Right ventricle myocardium inferior (tissue), 1 donor: ENCODE measurements at regions not wholly inside any gene's neighbourhood (a gene's known extent, or its start where the extent isn't known, plus 50 kb on each side); places are given as distances from the start of the nearest gene placed in this dataset.
"Not testable (repeated sequence)": the region's sequence is repeated elsewhere in the genome, so short reads cannot be mapped to it uniquely, and the experiment has no call there.

Experiments used
- ATAC-seq: fragments of 200-7000 bp; cut with Tn5 transposase; one replicate; pipeline ENCODE4 v1.9.1; 2020; ENCODE audit warnings: mild to moderate bottlenecking, moderate library complexity
- DNase-seq: peaks from one replicate; pipeline ENCODE4 v3.0.0; 2021; ENCODE audit errors: missing footprints
- intact Hi-C: fragments of 100-400 bp; cut with DNase I; formaldehyde crosslinking; loops from one replicate; pipeline ENCODE4 v1.11.0; 2022
- donor health status: DM: no; HTN: yes; CAD: no; lungs with severe emphysema.

DNA sequence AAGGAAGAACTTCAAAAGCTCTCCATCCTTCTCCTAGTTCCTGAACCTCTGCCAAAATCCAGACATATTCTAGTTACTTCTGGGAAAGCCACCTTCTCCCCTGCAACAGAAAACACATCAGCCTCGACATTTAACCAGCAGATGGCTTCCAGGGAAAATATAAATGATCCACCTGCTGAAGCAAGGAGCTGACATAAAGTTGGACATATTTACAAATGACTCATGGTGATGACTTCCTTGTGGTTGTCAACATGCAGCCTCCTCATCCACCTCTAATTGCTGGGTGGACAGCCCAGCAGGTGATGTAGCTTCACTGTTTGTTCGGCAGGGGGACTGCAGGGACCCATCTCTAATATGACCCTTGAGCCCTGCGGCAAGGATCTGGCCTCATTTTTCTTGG lies 266.0 kb downstream of the C7orf25 start:
- DNase-seq (no peak), ATAC-seq (no peak)
- intact Hi-C loops = no loop called here

DNA sequence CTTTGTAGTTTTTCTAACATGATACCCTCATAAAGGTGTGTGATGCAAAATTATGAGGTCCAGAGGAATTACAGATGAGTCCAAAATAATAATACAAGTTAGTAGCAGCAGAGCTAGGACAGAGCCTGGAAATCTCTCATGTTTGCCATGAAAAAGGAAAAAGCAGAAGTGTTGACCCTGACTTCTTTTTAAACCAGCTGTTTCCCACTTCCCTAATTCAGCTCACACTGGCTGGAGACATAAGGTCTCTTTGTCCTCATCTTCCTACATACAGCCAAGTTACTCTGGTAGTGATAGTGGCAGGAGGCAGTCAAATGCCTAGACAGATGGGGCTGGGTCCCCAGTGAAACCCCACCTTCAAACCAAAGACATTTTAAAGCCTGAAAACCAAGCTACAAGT lies 269.2 kb downstream of the C7orf25 start:
- DNase-seq (no peak), ATAC-seq (no peak)
- intact Hi-C loops = no loop called here

DNA sequence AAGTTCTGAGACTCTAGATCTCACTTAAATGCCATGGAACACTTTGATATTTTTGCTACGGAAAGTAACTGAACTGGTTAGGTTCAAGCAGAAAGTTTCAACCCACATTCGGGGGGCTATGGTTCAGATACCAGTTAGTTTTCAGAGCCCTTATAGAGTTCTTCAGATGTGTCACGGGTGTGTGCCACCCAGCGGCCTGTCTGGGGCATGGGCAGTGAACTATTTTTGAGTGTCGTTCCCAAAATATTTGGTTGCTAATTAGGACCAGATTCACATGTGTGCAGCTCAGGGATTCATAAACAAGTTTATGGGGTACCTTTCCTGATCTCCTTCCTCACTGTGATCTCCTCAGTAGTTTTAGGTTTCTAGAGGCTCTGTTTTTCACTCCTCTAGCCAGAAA lies 271.9 kb downstream of the C7orf25 start:
- intact Hi-C loops = no loop called here
- no peak for DNase-seq
- ATAC-seq = no peak

DNA sequence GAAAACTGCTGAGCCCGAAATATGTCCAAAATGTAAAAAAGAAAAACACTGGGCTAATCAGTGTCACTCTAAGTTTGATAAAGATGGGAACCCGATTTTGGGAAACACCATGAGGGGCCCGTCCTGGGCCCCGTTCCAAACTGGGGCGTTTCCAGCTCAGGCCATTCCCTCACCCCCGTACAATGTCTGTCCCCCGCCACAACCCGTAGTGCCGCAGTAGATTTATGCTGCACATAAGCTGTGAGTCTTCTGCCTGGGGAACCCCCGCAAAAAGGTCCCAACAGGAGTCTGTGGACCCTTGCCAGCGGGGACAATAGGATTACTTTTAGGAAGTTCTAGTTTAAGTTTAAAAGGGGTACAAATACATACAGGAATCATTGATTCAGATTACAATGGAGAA lies 275.5 kb downstream of the C7orf25 start:
- DNase-seq, intact Hi-C loops, ATAC-seq: not testable (repeated sequence)

DNA sequence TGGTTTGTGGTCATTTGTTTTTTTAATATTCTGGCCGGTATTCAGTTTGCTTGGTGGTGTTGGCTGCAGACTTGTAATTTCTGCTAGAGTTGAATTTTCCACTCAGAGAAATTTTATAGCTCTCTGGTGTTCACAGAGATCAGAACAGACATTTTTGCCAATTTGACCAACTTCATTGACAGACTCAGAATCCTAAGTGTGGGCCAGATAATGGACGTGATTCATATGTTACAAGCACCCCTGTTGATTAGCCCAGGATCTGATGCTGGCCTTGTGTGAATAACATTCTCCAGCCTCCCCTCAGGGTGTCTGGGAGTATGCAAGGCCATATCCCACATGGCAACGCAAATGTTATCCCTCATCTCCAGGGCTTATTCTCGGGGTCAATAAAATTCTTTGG lies 283.8 kb downstream of the C7orf25 start:
- no peak for ATAC-seq
- intact Hi-C loops = no loop called here
- DNase-seq = no peak

DNA sequence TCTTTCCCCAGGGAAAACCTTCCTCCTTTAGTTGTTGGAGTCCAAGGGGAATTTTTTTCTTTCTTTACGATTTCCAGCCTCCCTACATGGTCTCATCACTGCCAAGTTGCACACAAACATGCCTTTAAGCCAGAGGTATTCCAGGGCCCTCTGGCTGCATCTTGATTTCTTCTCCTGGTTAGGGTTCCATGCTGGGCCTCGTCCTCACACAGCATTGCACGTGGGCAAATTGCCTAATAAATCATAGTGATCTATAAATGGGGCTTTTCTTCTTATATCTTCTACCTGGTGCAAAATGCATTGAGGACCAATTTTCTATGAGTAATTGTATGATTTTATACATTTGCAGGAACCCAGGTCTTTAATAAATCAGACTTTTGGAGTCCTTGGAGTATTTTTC lies 284.2 kb downstream of the C7orf25 start:
- no peak for DNase-seq
- intact Hi-C loops = no loop called here
- no peak for ATAC-seq

DNA sequence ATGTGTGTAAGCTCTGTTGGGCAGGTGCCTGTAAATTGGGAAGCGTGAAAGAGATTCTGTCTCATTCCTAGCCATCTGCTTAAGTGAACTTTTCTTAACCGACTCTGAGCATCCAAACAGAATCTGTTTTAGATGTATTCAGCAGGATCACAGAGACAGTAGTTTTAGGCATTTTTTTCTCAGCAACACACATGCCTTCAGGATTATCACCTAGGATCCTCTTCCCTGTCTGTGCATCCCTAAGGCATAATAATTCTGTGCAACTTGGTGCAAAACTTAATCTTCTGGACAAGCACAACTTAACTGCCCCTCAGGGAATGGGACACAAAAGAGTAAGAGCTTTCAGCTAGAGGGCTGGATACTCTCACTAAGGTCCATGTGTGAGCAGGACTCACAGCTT lies 284.8 kb downstream of the C7orf25 start:
- ATAC-seq = no peak
- no peak for DNase-seq
- intact Hi-C loops = no loop called here

DNA sequence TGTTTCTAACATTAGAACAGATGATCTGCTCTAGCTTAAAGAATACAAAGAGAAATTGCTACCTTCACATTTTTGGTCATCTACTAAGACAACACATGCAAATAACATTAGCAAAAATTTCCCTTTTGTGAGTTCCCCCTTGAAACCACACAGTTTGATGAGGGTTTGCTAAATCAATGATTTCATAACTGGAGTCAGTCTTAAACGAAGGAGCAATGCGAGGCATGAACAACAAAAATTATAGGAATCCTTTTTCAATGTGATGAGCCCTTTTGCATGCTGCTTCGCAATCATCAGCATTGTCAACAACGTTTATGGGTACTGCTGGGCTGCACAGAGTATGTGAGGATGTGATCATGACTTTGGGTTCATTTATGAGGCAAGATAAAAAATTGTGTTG lies 286.4 kb downstream of the C7orf25 start:
- ATAC-seq (no peak), DNase-seq (no peak)
- intact Hi-C loops = no loop called here

DNA sequence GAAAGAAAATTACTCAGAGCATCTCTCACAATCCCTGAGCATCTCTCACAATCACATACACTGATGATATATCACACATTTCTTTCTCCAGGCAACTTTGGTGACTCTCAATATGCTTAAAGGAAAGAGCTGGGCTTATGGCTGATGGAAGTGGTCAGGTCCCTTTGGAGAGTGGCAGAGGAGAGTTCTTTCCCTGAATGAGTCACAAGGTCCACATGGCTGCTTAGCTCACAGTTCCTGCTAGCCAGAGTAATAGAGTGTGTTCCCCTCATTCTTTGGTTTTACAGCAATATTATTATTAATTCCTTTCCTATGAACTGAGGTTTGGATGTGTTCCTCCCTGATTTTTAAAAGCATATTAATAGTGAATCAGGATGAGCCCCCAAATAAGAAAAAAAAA lies 287.4 kb downstream of the C7orf25 start:
- intact Hi-C loops = no loop called here
- ATAC-seq (no peak), DNase-seq (no peak)

DNA sequence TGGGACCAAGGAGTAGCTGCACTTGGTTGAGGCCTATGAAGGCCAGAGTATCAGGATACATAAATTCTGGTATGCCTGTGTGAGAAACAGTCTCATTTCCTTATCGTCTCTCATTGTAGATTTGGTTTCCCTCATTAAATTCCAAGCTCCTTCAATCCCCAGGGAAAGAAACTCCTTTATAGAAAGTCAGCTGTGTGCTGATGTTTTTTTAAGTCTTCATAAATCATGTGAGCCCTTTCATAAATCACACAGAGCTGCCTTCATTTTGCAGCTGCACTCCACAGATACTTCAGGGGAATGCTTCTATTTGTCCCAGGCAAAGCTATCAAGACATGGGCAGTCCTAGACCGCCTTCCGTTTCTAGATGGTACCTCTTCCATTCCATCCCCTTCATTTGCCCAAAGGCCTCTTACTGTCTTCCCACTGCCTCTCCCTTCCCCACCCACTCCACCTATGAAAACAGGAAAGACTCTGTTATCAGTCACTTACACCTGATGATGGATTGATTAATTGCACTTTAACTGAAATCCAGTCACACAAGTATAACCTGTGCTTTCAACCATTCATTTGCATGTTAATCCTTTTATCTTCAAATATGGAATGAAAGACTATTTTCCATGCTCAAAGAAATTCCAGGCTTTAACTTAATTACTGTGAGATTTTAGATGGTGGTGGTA lies 290.2 kb downstream of the C7orf25 start:
- intact Hi-C loops = no loop called here
- no peak for DNase-seq
- no peak for ATAC-seq

DNA sequence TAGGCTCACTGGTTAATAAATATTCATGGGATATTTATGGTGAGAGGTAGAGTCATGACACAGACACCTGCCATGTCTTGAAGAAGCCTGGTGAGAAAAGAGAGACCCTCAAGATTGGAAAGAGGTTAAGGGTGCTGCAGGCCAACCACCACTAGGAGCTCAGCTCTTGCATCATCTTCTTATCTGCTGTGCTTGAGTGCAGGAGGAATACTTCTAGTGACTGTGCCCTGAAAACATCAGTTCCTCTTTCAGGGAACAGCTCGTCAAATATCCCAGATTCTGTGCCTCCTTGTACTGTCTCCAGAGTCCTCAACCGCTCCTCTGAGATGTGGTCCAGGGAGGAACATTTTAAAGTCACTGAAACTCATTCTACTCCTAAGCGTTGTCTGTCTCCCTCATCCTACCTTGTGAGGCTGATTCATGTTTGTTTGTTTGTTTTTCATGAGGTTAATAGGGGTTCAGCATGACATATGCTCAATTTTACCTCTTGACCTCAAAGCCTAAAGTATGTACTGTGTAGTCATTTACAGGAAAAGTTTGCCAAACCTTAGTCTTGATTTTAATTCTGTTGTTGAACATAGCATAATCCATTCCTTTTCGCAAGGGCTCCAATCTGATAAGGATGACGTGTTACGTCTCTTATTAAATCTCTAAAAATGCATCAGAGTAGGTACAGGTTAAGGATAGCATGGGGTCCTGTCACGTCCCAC lies 293.1 kb downstream of the C7orf25 start:
- no peak for DNase-seq
- ATAC-seq = no peak
- intact Hi-C loops = no loop called here

DNA sequence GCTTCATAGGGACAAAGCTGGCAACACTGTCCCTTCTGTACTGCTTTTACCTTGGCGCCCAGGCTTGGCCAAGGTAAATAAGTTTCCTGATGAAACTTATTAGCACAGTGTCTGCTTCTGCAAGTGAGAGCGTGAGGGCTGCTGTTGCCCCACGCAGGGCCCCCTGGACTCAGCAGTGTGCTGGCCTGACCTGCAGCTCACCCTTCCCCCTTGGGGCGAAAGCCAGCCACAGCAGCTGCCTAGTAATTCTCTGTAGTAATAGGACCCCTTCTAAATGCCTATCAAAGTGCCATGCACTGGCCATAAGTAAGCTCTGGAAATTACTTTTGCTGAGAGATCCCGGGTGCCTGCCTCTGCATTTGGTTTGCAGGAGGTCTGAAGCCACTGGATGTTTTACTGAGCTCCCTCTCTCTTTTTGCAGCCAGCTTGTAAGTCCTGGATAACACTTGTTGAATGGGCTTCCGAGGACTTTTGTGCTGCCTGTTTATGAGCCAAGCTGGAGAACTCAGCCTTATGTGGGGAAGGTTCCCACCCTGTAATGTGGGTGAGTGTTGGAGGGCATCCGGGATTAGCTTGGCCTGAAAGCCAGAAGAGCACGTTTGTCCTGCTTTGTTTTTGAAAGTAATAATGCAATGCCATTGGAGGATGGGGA lies 293.9 kb downstream of the C7orf25 start:
- peak; percentile 49 for DNase-seq
- intact Hi-C loops = no loop called here
- ATAC-seq = no peak

DNA sequence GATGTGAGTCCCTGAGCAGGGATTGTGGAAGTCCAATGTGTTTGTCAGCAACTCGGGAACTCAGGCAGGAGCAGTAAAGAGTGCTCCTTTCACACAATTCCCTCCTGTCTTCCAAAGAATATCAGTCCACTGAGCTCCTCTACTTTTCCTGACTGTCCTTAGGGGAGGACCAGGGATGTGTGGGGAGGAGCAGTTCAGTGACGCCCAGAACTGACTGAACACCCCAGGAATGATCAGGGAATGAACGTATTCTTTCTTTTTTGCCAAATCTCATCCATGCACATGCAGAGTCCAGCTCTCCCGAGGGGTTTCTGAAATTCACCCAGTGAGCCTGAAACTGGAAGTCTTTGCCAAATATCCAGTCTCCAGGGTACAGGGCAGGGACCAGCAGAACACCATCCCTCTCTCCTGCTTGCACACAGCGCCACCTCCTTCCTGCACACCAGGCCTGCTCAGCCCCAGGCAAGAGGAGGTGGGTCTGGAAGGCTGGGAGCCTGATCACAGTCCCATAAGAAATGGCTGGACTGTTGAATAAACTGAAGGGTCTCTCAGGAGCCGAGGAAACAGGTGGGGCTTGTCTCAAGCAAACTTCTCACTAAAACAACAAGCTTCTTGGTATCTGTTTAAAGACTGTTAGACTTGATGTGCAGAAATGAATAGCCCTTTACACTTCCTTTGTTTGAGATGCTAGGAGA lies 294.7 kb downstream of the C7orf25 start:
- intact Hi-C loops = no loop called here
- ATAC-seq = peak; percentile 53
- no peak for DNase-seq

DNA sequence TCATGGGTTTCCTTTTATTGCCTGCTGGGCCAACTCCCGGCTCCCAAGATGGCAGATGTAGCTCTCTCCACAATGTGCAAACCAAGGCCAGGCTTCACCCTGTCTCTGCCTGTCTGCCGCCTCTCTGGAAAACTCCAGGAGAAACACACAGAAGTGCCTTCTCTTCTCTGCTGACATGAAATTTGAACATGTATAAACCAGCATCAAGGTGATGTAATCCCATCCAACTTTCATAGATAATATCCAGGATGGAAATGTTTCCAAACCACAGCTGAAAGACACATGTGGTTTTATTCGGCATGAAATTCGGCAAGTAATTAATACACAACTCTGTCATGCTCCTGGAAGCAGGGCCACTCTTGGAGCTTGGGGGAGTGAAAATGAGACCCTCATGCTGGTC lies 297.2 kb downstream of the C7orf25 start:
- ATAC-seq = no peak
- no peak for DNase-seq
- intact Hi-C loops = no loop called here

DNA sequence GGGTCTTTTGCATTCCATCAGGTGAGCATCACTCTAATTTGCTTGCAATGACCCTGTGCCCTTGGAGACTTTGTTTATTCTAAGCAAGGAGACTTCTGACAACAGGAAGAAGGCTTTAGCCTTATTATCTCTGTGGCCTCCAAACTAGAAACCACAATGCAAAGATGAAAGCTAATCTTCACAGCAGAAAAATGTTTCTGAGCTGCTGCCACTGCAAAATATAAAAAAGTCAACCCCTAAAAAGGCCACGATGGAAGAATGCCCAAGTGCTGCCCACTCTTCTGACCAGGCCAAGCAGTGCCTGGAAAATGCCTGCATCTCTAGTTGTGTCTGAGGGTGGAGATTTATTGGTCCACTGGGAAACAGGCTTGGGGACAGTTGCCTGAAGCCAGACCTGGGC lies 299.9 kb downstream of the C7orf25 start:
- no peak for ATAC-seq
- intact Hi-C loops = no loop called here

DNA sequence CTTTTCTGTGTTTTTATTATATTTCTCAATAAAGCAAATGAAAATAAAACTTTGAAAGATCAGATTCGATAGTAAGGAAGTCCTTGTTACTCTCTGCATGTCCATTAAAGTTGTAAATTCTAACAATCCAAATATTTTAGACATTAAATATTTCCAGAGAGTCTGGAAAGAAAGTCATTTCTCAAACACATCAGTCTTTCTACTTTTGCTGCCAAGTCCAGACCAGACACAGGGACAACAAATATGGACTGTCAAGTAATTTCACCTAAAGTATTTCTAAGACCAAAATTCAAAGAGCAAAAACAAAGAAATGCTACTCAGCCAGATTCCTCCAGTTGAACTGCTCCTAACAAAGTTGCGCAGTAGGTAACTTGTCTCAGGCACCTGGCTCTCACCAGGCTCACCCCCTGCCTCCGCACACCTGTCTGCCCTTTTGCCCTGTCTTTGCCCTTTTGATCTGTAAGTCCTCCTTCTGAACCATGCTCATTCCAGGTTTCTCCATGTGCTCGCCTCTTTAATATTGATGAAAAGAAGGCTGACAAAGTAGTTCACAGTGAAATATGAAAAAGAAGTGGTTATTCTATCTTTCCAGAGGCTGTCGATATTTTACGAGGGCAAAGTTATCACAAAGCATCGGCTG lies 300.5 kb downstream of the C7orf25 start:
- ATAC-seq = no peak
- intact Hi-C loops = no loop called here
- DNase-seq = no peak

More for the DNA sequence above, 299.9 kb downstream of the C7orf25 start:
- no peak for DNase-seq

DNA sequence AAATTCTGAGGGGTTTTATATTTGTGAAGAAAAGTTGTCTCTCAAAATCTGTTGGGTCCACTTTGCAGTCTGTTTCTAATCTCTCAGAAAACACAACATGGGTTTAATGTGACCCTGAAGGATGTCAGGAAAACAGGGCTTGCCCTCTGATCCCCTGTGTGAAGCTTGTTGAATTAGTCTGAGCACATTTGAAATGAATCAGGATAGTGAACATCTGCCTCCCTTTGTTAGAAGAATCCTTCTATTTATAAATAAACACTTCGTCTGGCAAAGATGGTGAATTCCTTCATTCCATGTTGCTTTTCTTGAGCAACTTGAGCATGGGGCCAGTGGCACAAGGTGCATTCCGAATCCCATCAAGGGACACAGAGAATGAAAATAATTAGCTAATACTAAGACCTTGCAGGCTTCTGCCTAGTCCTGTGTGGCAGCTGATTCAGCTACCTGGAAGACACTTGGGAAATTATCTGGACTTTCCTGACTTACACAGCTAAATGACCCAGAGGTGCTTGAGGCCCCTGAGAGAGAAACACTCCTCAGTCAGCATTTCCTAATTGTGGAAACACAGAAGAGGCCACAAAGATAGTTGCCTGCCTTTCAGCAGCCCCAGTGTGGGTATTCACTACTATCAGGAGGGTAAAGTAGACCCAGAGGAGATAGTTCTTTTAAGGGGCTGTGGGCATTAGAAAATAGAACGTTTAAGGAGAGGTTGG lies 305.5 kb downstream of the C7orf25 start:
- ATAC-seq = no peak
- intact Hi-C loops = no loop called here
- no peak for DNase-seq

DNA sequence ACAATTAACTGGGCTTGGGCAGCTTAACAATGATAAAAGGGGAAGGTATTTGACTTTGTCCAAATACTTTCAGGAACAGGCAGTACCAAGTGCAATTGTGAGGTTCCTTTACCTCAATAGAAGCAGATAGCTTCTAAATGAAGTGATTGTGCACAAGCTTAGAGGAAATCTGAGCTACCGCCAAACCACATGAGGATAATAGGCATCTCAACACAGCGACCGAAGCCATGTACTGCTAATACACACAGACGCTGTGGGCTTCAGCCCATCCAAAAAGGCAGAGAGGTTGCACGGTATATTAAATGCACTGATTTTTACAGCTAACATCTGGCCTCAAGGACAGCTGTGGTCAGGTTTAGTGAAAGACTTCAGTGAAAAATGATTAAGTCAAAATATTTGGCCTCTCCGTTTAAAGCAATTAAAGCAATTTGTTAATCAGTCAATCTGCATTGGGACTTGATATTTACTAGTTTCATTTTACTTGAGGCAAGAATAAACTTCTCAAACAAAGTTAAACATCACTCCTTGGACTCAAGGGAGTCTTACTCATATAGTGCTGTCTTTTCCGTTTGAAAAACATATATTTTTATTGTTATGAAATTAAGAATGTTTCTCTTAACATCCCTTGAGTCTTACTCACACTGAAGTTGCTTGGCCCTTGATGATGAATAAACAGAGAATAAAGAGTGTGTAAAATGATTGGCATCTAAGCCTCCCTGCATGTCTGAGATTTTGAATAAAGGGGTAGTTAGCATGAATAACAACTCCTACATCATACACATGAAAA lies 306.3 kb downstream of the C7orf25 start:
- ATAC-seq = no peak
- no peak for DNase-seq
- intact Hi-C loops = no loop called here
